GM23338 (cell line): ENCODE measurements at regions not wholly inside any gene's neighbourhood (a gene's known extent, or its start where the extent isn't known, plus 50 kb on each side); places are given as distances from the start of the nearest gene placed in this dataset.

Experiments
- ATAC-seq: fragments of 200-7000 bp; cut with Tn5 transposase; 3 replicates; pipeline ENCODE4 v1.9.1; 2020
- DNase-seq: peaks from one replicate; pipeline ENCODE4 v3.0.0-alpha.2; 2015; ENCODE audit warnings: low spot score
- H2AFZ ChIP-seq: fragments of 200-600 bp; sonication (generic); 2 replicates; pipeline ENCODE4 v1.8.0; 2016; ENCODE audit warnings: antibody characterized with exemption, mild to moderate bottlenecking, moderate library complexity
- H3F3A ChIP-seq: fragments of 200-600 bp; sonication (generic); replicated peaks from 2 replicates; pipeline ENCODE4 v1.8.0; 2017; ENCODE audit warnings: antibody characterized with exemption, mixed run types, low read depth
- H3K27ac ChIP-seq: fragments of 200-600 bp; sonication (generic); 2 replicates; pipeline ENCODE4 v1.6.1; 2016; ENCODE audit warnings: low read depth
- H3K27me3 ChIP-seq: fragments of 200-600 bp; sonication (generic); 2 replicates; pipeline ENCODE4 v1.8.0; 2016; ENCODE audit warnings: mild to moderate bottlenecking, mixed run types, moderate library complexity; ENCODE audit not compliant: insufficient read depth
- H3K36me3 ChIP-seq: fragments of 200-600 bp; sonication (generic); 2 replicates; pipeline ENCODE4 v1.8.0; 2016; ENCODE audit warnings: mild to moderate bottlenecking; ENCODE audit not compliant: insufficient read depth
- H3K4me1 ChIP-seq: fragments of 200-600 bp; sonication (generic); 2 replicates; pipeline ENCODE4 v1.8.0; 2016; ENCODE audit warnings: mild to moderate bottlenecking, moderate library complexity; ENCODE audit not compliant: insufficient read depth
- H3K4me2 ChIP-seq: fragments of 200-600 bp; sonication (generic); 2 replicates; pipeline ENCODE4 v1.7.1; 2017; ENCODE audit warnings: mixed run types
- H3K4me3 ChIP-seq: fragments of 200-600 bp; sonication (generic); 2 replicates; pipeline ENCODE4 v1.6.1; 2016; ENCODE audit warnings: mixed run types
- H3K79me2 ChIP-seq: fragments of 200-600 bp; sonication (generic); replicated peaks from 2 replicates; pipeline ENCODE4 v1.8.0; 2017; ENCODE audit warnings: mild to moderate bottlenecking; ENCODE audit not compliant: insufficient read depth
- H3K9me2 ChIP-seq: fragments of 200-600 bp; sonication (generic); 2 replicates; pipeline ENCODE4 v1.8.0; 2017; ENCODE audit not compliant: insufficient read depth
- H4K20me1 ChIP-seq: fragments of 200-600 bp; sonication (generic); replicated peaks from 2 replicates; pipeline ENCODE4 v1.8.0; 2017; ENCODE audit warnings: mild to moderate bottlenecking; ENCODE audit not compliant: insufficient read depth
- H3K27ac Mint-ChIP-seq: 2 replicates; pipeline ENCODE4 v1.8.0; 2020; ENCODE audit warnings: inconsistent platforms, mild to moderate bottlenecking, moderate library complexity, mixed read lengths
- H3K27me3 Mint-ChIP-seq: 3 replicates; pipeline ENCODE4 v1.8.0; 2022; ENCODE audit warnings: low read depth, mild to moderate bottlenecking, moderate library complexity, mixed read lengths, inconsistent platforms; ENCODE audit not compliant: insufficient read depth, poor library complexity
- H3K36me3 Mint-ChIP-seq: 3 replicates; pipeline ENCODE4 v1.8.0; 2021; ENCODE audit warnings: low read depth, mild to moderate bottlenecking, inconsistent platforms, moderate library complexity, mixed read lengths
- H3K4me1 Mint-ChIP-seq: 3 replicates; pipeline ENCODE4 v1.8.0; 2020; ENCODE audit warnings: mild to moderate bottlenecking, inconsistent platforms, mixed read lengths
- H3K4me3 Mint-ChIP-seq: 3 replicates; pipeline ENCODE4 v1.8.0; 2021; ENCODE audit warnings: moderate library complexity, mild to moderate bottlenecking, inconsistent platforms, mixed read lengths
- H3K9me3 Mint-ChIP-seq: 3 replicates; pipeline ENCODE4 v1.8.0; 2020; ENCODE audit warnings: moderate library complexity, mild to moderate bottlenecking, inconsistent platforms, mixed read lengths
- ETS1 ChIP-seq: IDR thresholded peaks from 2 replicates; pipeline ENCODE4 v1.6.1; 2016; ENCODE audit warnings: antibody characterized with exemption
- EZH2phosphoT487 ChIP-seq: fragments of 200-600 bp; sonication (generic); IDR thresholded peaks from one replicate; pipeline ENCODE4 v1.8.1; 2018; ENCODE audit warnings: antibody characterized with exemption; ENCODE audit not compliant: unreplicated experiment
- NANOG ChIP-seq: IDR thresholded peaks from 2 replicates; pipeline ENCODE4 v1.6.1; 2016; ENCODE audit warnings: antibody characterized with exemption, borderline replicate concordance
- POLR2AphosphoS5 ChIP-seq: IDR thresholded peaks from 2 replicates; pipeline ENCODE4 v1.6.1; 2016; ENCODE audit warnings: antibody characterized with exemption, low read depth
- STAT1 ChIP-seq: IDR thresholded peaks from one replicate; pipeline ENCODE4 v1.6.1; 2016; ENCODE audit warnings: antibody characterized with exemption; ENCODE audit not compliant: unreplicated experiment
- ZNF462 ChIP-seq: fragments of 250-450 bp; sonication (Bioruptor Pico); IDR thresholded peaks from 2 replicates; pipeline ENCODE4 v1.5.0; 2020; ENCODE audit warnings: mild to moderate bottlenecking, moderate library complexity

- Histone ChIP-seq H3K36me3 (no peaks in the 10 kb centered on the region), H3K4me2 (no peak overlapping the region), H3F3A (no peaks in the 10 kb centered on the region), H2AFZ (no peak overlapping the region), H3K27ac (no peak overlapping the region), H3K79me2 (no peaks in the 10 kb centered on the region), H3K9me2 (no peaks in the 10 kb centered on the region; the same call in 1 of the 2 replicates), H3K27me3 (no peaks in the 10 kb centered on the region), H3K4me3 (no peak overlapping the region), H4K20me1 (no peaks in the 10 kb centered on the region), H3K4me1 (peaks cover 4% of the 10 kb centered on the region; the same call in 1 of the 2 replicates)
- H3K9me3 Mint-ChIP-seq, result no peaks in the 10 kb centered on the region
- H3K27ac Mint-ChIP-seq, result no peak overlapping the region
- H3K4me3 Mint-ChIP-seq, result no peak overlapping the region
- no peak for ATAC-seq
- TF ChIP-seq ZNF462, result no peak
- TF ChIP-seq STAT1, result no peak
- TF ChIP-seq NANOG, result no peak
- no peak for TF ChIP-seq EZH2phosphoT487
- no peak for TF ChIP-seq ETS1
- no peak for TF ChIP-seq POLR2AphosphoS5
- peaks cover 5% of the 10 kb centered on the region for H3K27me3 Mint-ChIP-seq
- H3K36me3 Mint-ChIP-seq, result no peaks in the 10 kb centered on the region
- no peaks in the 10 kb centered on the region for H3K4me1 Mint-ChIP-seq
- DNase-seq, result no peak
These were observed 139.2 kb upstream of the HMHB1 start for GRCh38 chr5:143672806-143673205.
